ENCODE measurements at regions not wholly inside any gene's neighbourhood (a gene's known extent, or its start where the extent isn't known, plus 50 kb on each side); places are given as distances from the start of the nearest gene placed in this dataset.

DNA sequence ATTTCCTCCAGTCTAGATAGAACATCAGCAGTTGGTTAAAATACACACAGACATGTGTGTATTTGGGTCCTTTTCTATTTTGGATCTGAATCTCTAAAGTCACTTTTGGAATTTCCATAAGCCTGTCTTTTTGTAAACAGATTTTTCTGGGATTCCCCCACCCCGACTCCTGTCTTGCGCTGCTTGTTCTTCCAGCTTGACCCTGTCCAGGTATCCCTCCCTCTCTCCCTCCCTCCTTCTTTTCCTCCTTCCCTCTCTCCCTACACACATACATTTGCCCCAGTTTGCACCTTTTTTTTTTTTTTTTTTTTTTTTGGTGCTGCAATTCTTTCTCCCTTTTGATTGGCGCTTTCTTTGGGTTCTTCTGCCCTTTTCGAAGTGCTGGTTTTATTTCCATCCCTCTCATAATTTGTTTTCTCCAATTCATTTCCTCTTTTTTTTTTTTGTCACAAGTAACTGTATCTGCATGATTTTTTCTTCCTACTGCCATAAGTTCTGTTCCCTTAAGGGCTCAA is 114.8 kb upstream of the SERTAD2 start:
- Histone ChIP-seq H3K27ac (ENCODE audit: low read depth) (peak overlapping the region; percentile 98), H3K36me3 (ENCODE audit: insufficient read depth) (no peaks in the 10 kb centered on the region), H3K4me3 (ENCODE audit: low read depth, low read length) (peak overlapping the region; percentile 60), H3K4me1 (ENCODE audit: insufficient read depth) (no peaks in the 10 kb centered on the region)
- WGBS: 30% methylated on average over 4 of the region's 4 CpGs
- no peak for DNase-seq (ENCODE audit: extremely low spot score)

- no peaks in the 10 kb centered on the region for H3K4me1 ChIP-seq (ENCODE audit: insufficient read depth)
- H3K4me3 ChIP-seq (ENCODE audit: low read depth, low read length): no peak overlapping the region
- H3K36me3 ChIP-seq (ENCODE audit: insufficient read depth): no peaks in the 10 kb centered on the region
- WGBS: 72% methylated on average over 6 of the region's 6 CpGs
- no peak overlapping the region for H3K27ac ChIP-seq (ENCODE audit: low read depth)
- DNase-seq (ENCODE audit: extremely low spot score): no peak
Measured at GRCh38 chr2:64769392-64770044, 115.8 kb upstream of the SERTAD2 start.

GRCh38 chr2:64770137-64770780 is 116.5 kb upstream of the SERTAD2 start:
- WGBS: 64% methylated on average over 2 of the region's 2 CpGs
- H3K27ac ChIP-seq (ENCODE audit: low read depth): no peak overlapping the region

GRCh38 chr2:64770781-64771334 is 117.1 kb upstream of the SERTAD2 start:
- Histone ChIP-seq H3K4me1 (ENCODE audit: insufficient read depth) (no peaks in the 10 kb centered on the region), H3K27ac (ENCODE audit: low read depth) (no peak overlapping the region), H3K4me3 (ENCODE audit: low read depth, low read length) (no peak overlapping the region), H3K36me3 (ENCODE audit: insufficient read depth) (no peaks in the 10 kb centered on the region)
- DNase-seq (ENCODE audit: extremely low spot score): no peak
- WGBS: 33% methylated on average over 5 of the region's 5 CpGs

More at GRCh38 chr2:64770137-64770780, 116.5 kb upstream of the SERTAD2 start:
- Histone ChIP-seq H3K36me3 (ENCODE audit: insufficient read depth) (no peaks in the 10 kb centered on the region), H3K4me3 (ENCODE audit: low read depth, low read length) (no peak overlapping the region), H3K4me1 (ENCODE audit: insufficient read depth) (no peaks in the 10 kb centered on the region)
- no peak for DNase-seq (ENCODE audit: extremely low spot score)

GRCh38 chr2:64771737-64772136 is 118.0 kb upstream of the SERTAD2 start:
- Histone ChIP-seq H3K4me3 (ENCODE audit: low read depth, low read length) (no peak overlapping the region), H3K27ac (ENCODE audit: low read depth) (no peak overlapping the region), H3K4me1 (ENCODE audit: insufficient read depth) (no peaks in the 10 kb centered on the region), H3K36me3 (ENCODE audit: insufficient read depth) (no peaks in the 10 kb centered on the region)
- WGBS: 84% methylated on average over 1 of the region's 1 CpG
- no peak for DNase-seq (ENCODE audit: extremely low spot score)

GRCh38 chr2:64773461-64774118 is 119.9 kb upstream of the SERTAD2 start:
- Histone ChIP-seq H3K4me1 (ENCODE audit: insufficient read depth) (no peaks in the 10 kb centered on the region), H3K36me3 (ENCODE audit: insufficient read depth) (no peaks in the 10 kb centered on the region), H3K4me3 (ENCODE audit: low read depth, low read length) (no peak overlapping the region), H3K27ac (ENCODE audit: low read depth) (no peak overlapping the region)
- no peak for DNase-seq (ENCODE audit: extremely low spot score)
- 86% methylated on average over 12 of the region's 12 CpGs for WGBS

GRCh38 chr2:64777841-64778240 is 124.1 kb upstream of the SERTAD2 start:
- H3K36me3 ChIP-seq (ENCODE audit: insufficient read depth): no peaks in the 10 kb centered on the region
- H3K27ac ChIP-seq (ENCODE audit: low read depth): no peak overlapping the region
- H3K4me3 ChIP-seq (ENCODE audit: low read depth, low read length): no peak overlapping the region
- WGBS: 97% methylated on average over 3 of the region's 3 CpGs
- no peaks in the 10 kb centered on the region for H3K4me1 ChIP-seq (ENCODE audit: insufficient read depth)
- no peak for DNase-seq (ENCODE audit: extremely low spot score)

DNA sequence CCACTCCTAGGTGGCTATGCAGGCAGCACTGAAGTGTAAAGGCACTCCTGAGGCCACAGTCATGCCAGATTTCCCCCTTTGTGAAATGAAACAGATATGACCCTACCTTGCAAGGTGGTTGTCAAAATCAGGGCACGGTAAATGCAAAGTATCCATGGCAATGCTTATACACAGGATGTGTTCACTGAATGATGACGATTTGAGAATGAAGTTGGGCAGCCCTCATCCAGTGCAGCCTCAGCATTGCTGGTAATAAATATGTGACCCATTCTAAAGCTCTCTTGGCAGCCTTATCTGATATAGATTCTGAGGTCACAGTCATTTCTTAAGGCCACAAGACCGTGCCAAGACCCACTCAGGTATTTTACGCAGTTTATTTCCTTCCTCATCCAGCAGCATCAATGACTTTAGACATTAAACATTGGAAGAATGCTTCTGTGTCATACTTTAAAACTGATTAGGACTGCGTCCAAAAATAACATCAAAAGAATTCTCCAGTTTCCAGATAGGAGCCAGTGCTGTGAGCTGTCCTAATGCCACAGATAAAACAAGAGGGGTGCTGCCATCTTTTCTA is 125.5 kb upstream of the SERTAD2 start:
- H3K27ac ChIP-seq (ENCODE audit: low read depth): no peak overlapping the region
- no peaks in the 10 kb centered on the region for H3K36me3 ChIP-seq (ENCODE audit: insufficient read depth)
- H3K4me3 ChIP-seq (ENCODE audit: low read depth, low read length): no peak overlapping the region
- no peaks in the 10 kb centered on the region for H3K4me1 ChIP-seq (ENCODE audit: insufficient read depth)
- DNase-seq (ENCODE audit: extremely low spot score): no peak
- WGBS: 27% methylated on average over 5 of the region's 5 CpGs

GRCh38 chr2:64780041-64780440 is 126.3 kb upstream of the SERTAD2 start:
- H3K27ac ChIP-seq (ENCODE audit: low read depth): no peak overlapping the region
- no peak for DNase-seq (ENCODE audit: extremely low spot score)
- H3K4me1 ChIP-seq (ENCODE audit: insufficient read depth): no peaks in the 10 kb centered on the region
- no peak overlapping the region for H3K4me3 ChIP-seq (ENCODE audit: low read depth, low read length)
- WGBS: 86% methylated on average over 6 of the region's 6 CpGs
- H3K36me3 ChIP-seq (ENCODE audit: insufficient read depth): no peaks in the 10 kb centered on the region

- no peaks in the 10 kb centered on the region for H3K4me1 ChIP-seq (ENCODE audit: insufficient read depth)
- 95% methylated on average over 2 of the region's 2 CpGs for WGBS
- H3K27ac ChIP-seq (ENCODE audit: low read depth): no peak overlapping the region
- DNase-seq (ENCODE audit: extremely low spot score): no peak
- H3K36me3 ChIP-seq (ENCODE audit: insufficient read depth): no peaks in the 10 kb centered on the region
- no peak overlapping the region for H3K4me3 ChIP-seq (ENCODE audit: low read depth, low read length)
Measured at GRCh38 chr2:64781711-64782390, 128.1 kb upstream of the SERTAD2 start.

DNA sequence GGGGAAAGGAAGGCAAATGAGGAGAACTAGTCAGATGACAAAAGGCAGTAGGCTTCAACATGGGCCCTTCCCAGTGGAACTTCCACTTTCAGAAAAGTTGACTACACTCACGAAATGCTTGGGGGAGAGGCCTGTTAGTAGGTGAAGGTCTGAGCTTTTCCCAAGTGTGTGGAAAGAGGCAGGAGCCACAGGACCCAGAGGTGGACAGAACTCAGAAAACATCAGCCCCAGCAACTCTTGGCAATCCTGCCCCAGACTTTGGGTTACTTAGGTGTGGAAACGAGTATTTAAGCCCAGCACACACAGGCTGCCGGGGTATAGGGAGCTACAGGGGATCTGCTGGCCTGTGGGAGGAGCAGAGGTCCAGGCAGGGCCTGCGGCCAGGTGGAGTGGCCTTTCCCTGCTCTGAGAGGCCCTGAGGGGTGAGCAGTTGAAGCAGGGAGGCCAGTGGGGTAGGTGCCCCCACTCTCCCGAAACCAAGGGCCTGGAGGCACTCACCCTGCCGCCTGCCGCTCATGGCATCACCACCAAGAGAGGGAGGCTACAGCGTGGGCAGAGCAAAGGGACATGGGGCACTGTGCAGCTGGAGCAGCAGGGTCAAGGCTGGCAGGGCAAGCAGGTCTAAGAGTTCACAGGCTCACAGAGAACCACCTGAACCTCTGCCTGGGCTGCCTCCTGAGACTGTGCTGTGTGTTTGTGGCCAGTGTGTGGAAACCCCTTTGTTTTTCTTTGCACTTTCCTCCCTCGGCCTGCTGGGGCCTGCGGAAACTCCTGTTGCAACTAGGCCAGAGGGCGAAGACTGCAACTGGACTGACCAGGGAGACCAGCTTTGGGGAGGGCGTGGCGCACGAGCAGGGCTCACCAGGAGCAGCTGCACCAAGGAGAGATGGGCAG is 130.7 kb upstream of the SERTAD2 start:
- Histone ChIP-seq H3K4me3 (ENCODE audit: low read depth, low read length) (no peak overlapping the region), H3K36me3 (ENCODE audit: insufficient read depth) (no peaks in the 10 kb centered on the region), H3K27ac (ENCODE audit: low read depth) (peak overlapping the region; percentile 90), H3K4me1 (ENCODE audit: insufficient read depth) (no peaks in the 10 kb centered on the region)
- DNase-seq (ENCODE audit: extremely low spot score): peak; percentile 47
- 91% methylated on average over 14 of the region's 14 CpGs for WGBS

DNA sequence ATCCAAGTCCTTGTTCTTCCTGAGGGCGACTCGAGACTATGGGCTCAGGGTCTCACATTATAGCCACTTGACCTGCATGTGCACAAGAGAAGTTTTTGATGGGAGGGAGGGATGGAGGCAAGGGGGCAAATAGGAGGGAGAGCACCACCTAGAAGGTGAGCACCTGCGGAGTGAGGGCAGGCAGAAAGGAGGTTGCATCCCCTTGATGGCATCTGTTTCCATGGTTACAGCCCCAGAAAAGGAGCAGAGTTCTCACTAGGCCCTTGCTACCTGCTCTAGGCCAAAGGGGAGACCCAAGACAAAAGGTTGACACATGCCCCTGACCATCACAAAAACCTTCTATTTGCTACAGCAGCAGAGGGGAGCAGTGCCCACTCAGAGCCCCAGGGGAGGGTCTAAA is 131.5 kb upstream of the SERTAD2 start:
- Histone ChIP-seq H3K27ac (ENCODE audit: low read depth) (no peak overlapping the region), H3K4me3 (ENCODE audit: low read depth, low read length) (no peak overlapping the region), H3K36me3 (ENCODE audit: insufficient read depth) (no peaks in the 10 kb centered on the region), H3K4me1 (ENCODE audit: insufficient read depth) (no peaks in the 10 kb centered on the region)
- DNase-seq (ENCODE audit: extremely low spot score): no peak
- 96% methylated on average over 3 of the region's 3 CpGs for WGBS
